ENCODE measurements at regions not wholly inside any gene's neighbourhood (a gene's known extent, or its start where the extent isn't known, plus 50 kb on each side); places are given as distances from the start of the nearest gene placed in this dataset.
"Not testable (repeated sequence)": the region's sequence is repeated elsewhere in the genome, so short reads cannot be mapped to it uniquely, and the experiment has no call there.

- peak; percentile 19 for DNase-seq (ENCODE audit: low read depth)
These were observed 75.1 kb downstream of the KBTBD2 start for GRCh38 chr7:32816409-32816948.

- not testable (repeated sequence) for DNase-seq (ENCODE audit: low read depth)
These were observed 76.8 kb downstream of the KBTBD2 start for GRCh38 chr7:32814779-32815178.

- DNase-seq (ENCODE audit: low read depth) = no peak
These were observed 81.7 kb downstream of the KBTBD2 start for GRCh38 chr7:32809871-32810270.

- DNase-seq (ENCODE audit: low read depth) = no peak
These were observed 82.2 kb downstream of the KBTBD2 start for GRCh38 chr7:32809347-32809746.

GRCh38 chr7:32803406-32804141 lies 88.0 kb downstream of the KBTBD2 start:
- DNase-seq (ENCODE audit: low read depth) = no peak

- no peak for DNase-seq (ENCODE audit: low read depth)
These were observed 89.2 kb downstream of the KBTBD2 start for GRCh38 chr7:32802305-32802910.

- not testable (repeated sequence) for DNase-seq (ENCODE audit: low read depth)
These were observed 98.5 kb downstream of the KBTBD2 start for GRCh38 chr7:32793053-32793452.

- peak; percentile 92 for DNase-seq (ENCODE audit: low read depth)
These were observed 100.7 kb downstream of the KBTBD2 start for GRCh38 chr7:32790766-32791430.

GRCh38 chr7:32789266-32789665 lies 102.3 kb downstream of the KBTBD2 start:
- not testable (repeated sequence) for DNase-seq (ENCODE audit: low read depth)

- DNase-seq (ENCODE audit: low read depth) = not testable (repeated sequence)
These were observed 103.4 kb downstream of the KBTBD2 start for GRCh38 chr7:32788174-32788573.

- not testable (repeated sequence) for DNase-seq (ENCODE audit: low read depth)
These were observed 106.1 kb downstream of the KBTBD2 start for GRCh38 chr7:32785365-32785944.

- DNase-seq (ENCODE audit: low read depth) = not testable (repeated sequence)
These were observed 111.7 kb downstream of the KBTBD2 start for GRCh38 chr7:32779895-32780294.

- DNase-seq (ENCODE audit: low read depth) = no peak
These were observed 112.4 kb downstream of the KBTBD2 start for GRCh38 chr7:32779167-32779566.

GRCh38 chr7:32777041-32777666 lies 114.4 kb downstream of the KBTBD2 start:
- peak; percentile 50 for DNase-seq (ENCODE audit: low read depth)

GRCh38 chr7:32776318-32776717 lies 115.2 kb downstream of the KBTBD2 start:
- DNase-seq (ENCODE audit: low read depth) = not testable (repeated sequence)

GRCh38 chr7:32775809-32776208 lies 115.8 kb downstream of the KBTBD2 start:
- DNase-seq (ENCODE audit: low read depth) = not testable (repeated sequence)

GRCh38 chr7:32774541-32774951 lies 117.0 kb downstream of the KBTBD2 start:
- DNase-seq (ENCODE audit: low read depth) = no peak

GRCh38 chr7:32768866-32769510 lies 122.6 kb downstream of the KBTBD2 start:
- peak; percentile 50 for DNase-seq (ENCODE audit: low read depth)

- DNase-seq (ENCODE audit: low read depth) = not testable (repeated sequence)
These were observed 123.2 kb downstream of the KBTBD2 start for GRCh38 chr7:32768338-32768737.

GRCh38 chr7:32765649-32766251 lies 125.8 kb downstream of the KBTBD2 start:
- DNase-seq (ENCODE audit: low read depth) = not testable (repeated sequence)

GRCh38 chr7:32765185-32765584 lies 126.4 kb downstream of the KBTBD2 start:
- no peak for DNase-seq (ENCODE audit: low read depth)
